ENCODE measurements at regions not wholly inside any gene's neighbourhood (a gene's known extent, or its start where the extent isn't known, plus 50 kb on each side); places are given as distances from the start of the nearest gene placed in this dataset.
A peak's percentile ranks its signal among the peaks of the same experiment; 100 is the strongest.
"Not testable (repeated sequence)": the region's sequence is repeated elsewhere in the genome, so short reads cannot be mapped to it uniquely, and the experiment has no call there.

DNA sequence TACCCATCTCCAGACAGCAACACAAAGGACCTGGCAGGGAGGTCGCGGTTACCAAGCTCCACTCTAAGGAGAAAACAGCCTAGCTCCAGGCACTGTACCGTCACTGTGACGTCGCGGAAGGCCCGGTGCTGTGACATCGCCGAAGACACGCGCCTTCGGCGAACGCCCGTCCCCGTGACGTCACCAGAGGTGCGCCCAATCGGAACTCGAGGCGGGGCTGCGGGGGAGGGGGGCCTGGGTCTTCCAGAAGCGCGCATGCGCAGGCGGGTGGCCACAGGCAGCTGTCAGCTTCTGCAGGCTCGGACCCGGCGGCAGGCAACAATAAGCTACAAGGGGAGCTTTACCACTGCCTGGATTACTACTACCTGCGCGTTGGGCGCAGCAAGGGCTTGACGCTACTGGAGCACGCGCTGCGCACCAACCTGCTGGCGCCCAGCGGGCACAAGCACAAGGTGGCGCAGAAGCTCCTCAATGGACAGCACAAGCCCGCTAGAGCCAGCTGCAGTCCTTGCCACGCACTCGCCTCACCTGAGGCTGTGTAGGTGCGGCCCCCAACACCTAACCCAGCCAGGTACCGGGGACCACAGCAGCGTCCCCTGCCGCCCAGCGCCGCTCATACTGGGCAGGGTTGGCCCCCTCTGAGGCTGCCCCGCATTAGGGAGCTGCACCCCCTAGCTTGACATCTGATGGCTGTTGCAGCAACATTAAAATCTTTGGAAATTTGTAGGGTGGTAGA is 208.4 kb downstream of the TPST1 start:
- Mint-ChIP-seq H3K4me3 (peak overlapping the region; percentile 68), H3K4me1 (ENCODE audit: low read depth) (peaks cover 15% of the 10 kb centered on the region)

DNA sequence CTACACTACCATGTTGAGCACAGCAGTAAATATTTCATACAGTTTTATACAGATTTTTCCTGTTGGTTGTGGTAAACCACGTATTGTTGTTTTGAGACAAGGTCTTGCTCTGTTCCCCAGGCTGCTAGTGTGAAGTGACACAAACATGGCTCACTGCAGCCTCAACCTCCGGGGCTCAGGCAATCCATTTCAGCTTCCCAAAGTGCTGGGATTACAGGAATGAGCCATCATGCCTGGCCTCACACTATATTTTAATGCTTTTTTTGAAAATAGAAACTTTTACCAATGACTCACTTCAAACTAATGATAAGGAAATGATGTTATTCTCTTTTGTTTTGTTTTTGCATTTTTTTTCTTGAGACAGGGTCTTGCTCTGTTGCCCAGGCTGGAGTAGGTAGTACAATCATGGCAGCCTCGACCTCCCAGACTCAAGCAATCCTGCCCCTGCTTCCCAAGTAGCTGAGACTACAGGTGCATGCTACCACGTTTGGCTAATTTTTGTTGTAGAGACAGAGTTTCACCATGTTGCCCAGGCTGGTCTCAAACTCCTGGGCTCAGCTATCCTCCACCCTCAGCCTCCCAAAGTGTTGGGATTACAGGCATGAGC is 210.6 kb downstream of the TPST1 start:
- no peaks in the 10 kb centered on the region for H3K27me3 Mint-ChIP-seq
- H3K4me1 Mint-ChIP-seq (ENCODE audit: low read depth), result peaks cover 15% of the 10 kb centered on the region
- H3K36me3 Mint-ChIP-seq (ENCODE audit: low read depth), result no peaks in the 10 kb centered on the region
- no peak overlapping the region for H3K4me3 Mint-ChIP-seq
- no peak overlapping the region for H3K27ac Mint-ChIP-seq
- H3K9me3 Mint-ChIP-seq, result no peaks in the 10 kb centered on the region

More for the DNA sequence above, 208.4 kb downstream of the TPST1 start:
- Mint-ChIP-seq H3K27me3 (no peaks in the 10 kb centered on the region), H3K9me3 (no peaks in the 10 kb centered on the region), H3K36me3 (ENCODE audit: low read depth) (no peaks in the 10 kb centered on the region), H3K27ac (no peak overlapping the region)

DNA sequence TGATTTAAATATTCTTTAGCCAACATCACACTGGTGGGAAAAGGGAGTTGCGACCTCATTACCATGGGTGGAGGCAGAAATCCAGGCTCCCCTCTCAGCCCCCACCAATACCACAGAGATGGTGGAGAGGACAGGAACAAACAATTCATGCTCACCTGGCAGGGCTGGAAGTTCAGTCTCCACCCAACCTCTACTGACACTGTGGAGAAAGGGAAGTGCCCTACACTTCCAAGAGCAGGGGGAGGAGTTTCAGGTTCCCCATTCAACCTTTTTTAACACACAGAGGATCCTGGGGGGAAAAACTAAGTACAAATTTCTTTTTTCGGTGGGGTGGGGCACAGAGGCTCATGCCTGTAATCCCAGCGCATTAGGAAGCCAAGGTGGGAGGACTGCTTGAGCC is 210.1 kb upstream of the KCTD7 start:
- Mint-ChIP-seq H3K4me3 (no peak overlapping the region), H3K27me3 (no peaks in the 10 kb centered on the region), H3K36me3 (ENCODE audit: low read depth) (peaks cover 4% of the 10 kb centered on the region), H3K4me1 (ENCODE audit: low read depth) (peaks cover 15% of the 10 kb centered on the region), H3K27ac (no peak overlapping the region), H3K9me3 (no peaks in the 10 kb centered on the region)

DNA sequence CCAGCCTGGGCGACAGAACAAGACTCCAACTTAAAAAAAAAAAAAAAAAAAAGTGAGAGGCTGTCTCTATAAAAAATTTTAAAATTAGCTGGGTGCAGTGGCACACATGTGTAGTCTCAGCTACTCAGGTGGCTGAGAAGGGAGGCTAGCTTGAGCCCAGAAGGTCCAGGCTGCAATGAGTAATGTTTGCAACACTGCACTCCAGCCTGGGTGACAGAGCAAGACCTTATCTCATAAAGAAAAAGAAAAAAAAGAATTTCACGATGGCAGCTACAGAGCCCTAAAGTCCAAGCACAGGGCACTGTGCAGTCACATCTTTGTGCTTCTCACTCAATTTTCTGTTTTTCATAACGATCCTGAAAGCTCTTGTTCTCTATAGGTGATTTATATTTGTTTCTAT is 209.5 kb upstream of the KCTD7 start:
- Mint-ChIP-seq H3K4me1 (ENCODE audit: low read depth) (peaks cover 11% of the 10 kb centered on the region), H3K27ac (no peak overlapping the region), H3K27me3 (no peaks in the 10 kb centered on the region), H3K9me3 (no peaks in the 10 kb centered on the region), H3K4me3 (no peak overlapping the region), H3K36me3 (ENCODE audit: low read depth) (peaks cover 7% of the 10 kb centered on the region)

DNA sequence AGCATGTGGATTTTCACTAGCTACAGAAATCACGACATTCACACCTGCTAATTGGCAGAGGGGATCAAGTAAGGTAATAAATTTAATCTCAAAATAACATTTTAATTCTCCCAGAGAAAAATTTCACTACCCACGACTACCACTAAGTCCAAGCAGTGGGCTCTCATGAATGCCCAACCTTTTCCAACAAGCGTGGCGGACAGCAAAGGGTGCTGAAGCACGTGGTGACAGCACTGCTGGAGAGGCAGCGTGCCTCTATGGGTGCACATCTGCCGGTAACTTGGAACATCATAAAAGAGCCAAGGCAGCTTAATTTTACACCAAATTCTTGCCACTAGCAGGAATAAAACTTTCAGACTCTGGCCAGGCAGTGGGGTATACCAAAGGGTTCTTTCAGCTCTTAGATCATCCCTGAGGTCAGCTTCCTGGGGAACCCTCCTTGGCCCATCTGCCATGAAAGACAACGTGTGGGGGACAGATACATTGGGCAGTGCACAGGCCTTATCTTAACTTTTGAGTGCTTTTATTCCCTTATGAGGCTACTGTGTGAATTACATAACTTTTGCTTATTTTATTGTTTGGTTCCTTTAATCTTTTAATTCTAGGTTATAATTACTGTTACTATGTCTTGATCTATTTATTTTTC is 206.7 kb upstream of the KCTD7 start:
- no peaks in the 10 kb centered on the region for H3K9me3 Mint-ChIP-seq
- no peak overlapping the region for H3K27ac Mint-ChIP-seq
- no peaks in the 10 kb centered on the region for H3K4me1 Mint-ChIP-seq (ENCODE audit: low read depth)
- no peaks in the 10 kb centered on the region for H3K27me3 Mint-ChIP-seq
- H3K4me3 Mint-ChIP-seq, result no peak overlapping the region
- peaks cover 7% of the 10 kb centered on the region for H3K36me3 Mint-ChIP-seq (ENCODE audit: low read depth)

DNA sequence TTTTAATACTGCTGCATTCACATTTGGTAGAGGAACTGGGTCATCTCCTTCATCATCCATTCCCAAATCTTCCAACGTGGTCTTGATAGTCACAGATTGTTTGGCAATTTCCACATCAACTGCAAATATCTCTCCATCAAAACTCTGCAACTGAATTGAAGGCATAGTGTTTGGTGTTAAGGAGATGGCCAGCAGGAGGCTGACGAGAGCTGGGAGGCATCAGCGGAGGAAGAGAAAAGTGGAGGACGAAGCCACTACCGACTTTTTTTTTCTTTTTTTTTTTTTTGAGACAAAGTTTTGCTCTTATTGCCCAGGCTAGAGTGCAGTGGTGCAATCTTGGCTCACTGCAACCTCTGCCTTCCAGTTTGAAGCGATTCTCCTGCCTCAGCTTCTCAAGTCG is 205.0 kb upstream of the KCTD7 start:
- H3K9me3 Mint-ChIP-seq, result no peaks in the 10 kb centered on the region
- no peak overlapping the region for H3K27ac Mint-ChIP-seq
- peaks cover 11% of the 10 kb centered on the region for H3K36me3 Mint-ChIP-seq (ENCODE audit: low read depth)
- no peaks in the 10 kb centered on the region for H3K4me1 Mint-ChIP-seq (ENCODE audit: low read depth)
- no peak overlapping the region for H3K4me3 Mint-ChIP-seq
- H3K27me3 Mint-ChIP-seq, result no peaks in the 10 kb centered on the region

- no peak overlapping the region for H3K27ac Mint-ChIP-seq
- H3K4me1 Mint-ChIP-seq (ENCODE audit: low read depth), result no peaks in the 10 kb centered on the region
- no peaks in the 10 kb centered on the region for H3K9me3 Mint-ChIP-seq
- H3K36me3 Mint-ChIP-seq (ENCODE audit: low read depth), result peaks cover 15% of the 10 kb centered on the region
- H3K4me3 Mint-ChIP-seq, result no peak overlapping the region
- H3K27me3 Mint-ChIP-seq, result no peaks in the 10 kb centered on the region
These were observed 202.3 kb upstream of the KCTD7 start for GRCh38 chr7:66426332-66426731.

- no peaks in the 10 kb centered on the region for H3K4me1 Mint-ChIP-seq (ENCODE audit: low read depth)
These were observed 201.7 kb upstream of the KCTD7 start for GRCh38 chr7:66426996-66427395.

DNA sequence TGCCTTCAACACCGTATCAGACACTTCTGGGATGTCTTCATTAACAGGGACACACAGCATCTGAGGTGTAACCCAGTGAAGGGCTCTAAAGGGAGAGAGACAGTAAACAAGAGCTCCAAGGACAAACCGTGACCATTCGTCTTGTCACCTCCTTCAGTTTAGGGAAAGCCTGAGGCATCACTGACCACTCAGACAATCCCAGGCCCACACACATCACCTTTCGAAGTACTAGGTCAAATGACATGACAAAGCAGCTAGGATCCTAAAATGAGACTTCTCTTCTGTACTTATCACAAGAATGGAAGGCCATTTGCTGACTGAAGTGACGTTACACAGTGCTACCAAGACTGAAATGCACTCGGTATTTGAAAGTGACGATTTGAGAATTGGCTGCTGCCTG is 200.7 kb upstream of the KCTD7 start:
- Mint-ChIP-seq H3K9me3 (no peaks in the 10 kb centered on the region), H3K27me3 (no peaks in the 10 kb centered on the region), H3K4me3 (no peak overlapping the region), H3K36me3 (ENCODE audit: low read depth) (peaks cover 15% of the 10 kb centered on the region), H3K27ac (no peak overlapping the region), H3K4me1 (ENCODE audit: low read depth) (no peaks in the 10 kb centered on the region)

More at GRCh38 chr7:66426996-66427395, 201.7 kb upstream of the KCTD7 start:
- no peaks in the 10 kb centered on the region for H3K27me3 Mint-ChIP-seq
- no peaks in the 10 kb centered on the region for H3K9me3 Mint-ChIP-seq
- no peak overlapping the region for H3K4me3 Mint-ChIP-seq
- peaks cover 15% of the 10 kb centered on the region for H3K36me3 Mint-ChIP-seq (ENCODE audit: low read depth)
- H3K27ac Mint-ChIP-seq, result no peak overlapping the region

GRCh38 chr7:66429498-66430163 is 199.1 kb upstream of the KCTD7 start:
- Mint-ChIP-seq H3K4me3 (no peak overlapping the region), H3K36me3 (ENCODE audit: low read depth) (peaks cover 13% of the 10 kb centered on the region), H3K27me3 (no peaks in the 10 kb centered on the region), H3K9me3 (no peaks in the 10 kb centered on the region), H3K27ac (no peak overlapping the region), H3K4me1 (ENCODE audit: low read depth) (no peaks in the 10 kb centered on the region)

- no peaks in the 10 kb centered on the region for H3K27me3 Mint-ChIP-seq
- H3K4me3 Mint-ChIP-seq, result no peak overlapping the region
- peaks cover 17% of the 10 kb centered on the region for H3K36me3 Mint-ChIP-seq (ENCODE audit: low read depth)
- H3K4me1 Mint-ChIP-seq (ENCODE audit: low read depth), result no peaks in the 10 kb centered on the region
- no peaks in the 10 kb centered on the region for H3K9me3 Mint-ChIP-seq
- no peak overlapping the region for H3K27ac Mint-ChIP-seq
These were observed 198.5 kb upstream of the KCTD7 start for GRCh38 chr7:66430164-66430545.

DNA sequence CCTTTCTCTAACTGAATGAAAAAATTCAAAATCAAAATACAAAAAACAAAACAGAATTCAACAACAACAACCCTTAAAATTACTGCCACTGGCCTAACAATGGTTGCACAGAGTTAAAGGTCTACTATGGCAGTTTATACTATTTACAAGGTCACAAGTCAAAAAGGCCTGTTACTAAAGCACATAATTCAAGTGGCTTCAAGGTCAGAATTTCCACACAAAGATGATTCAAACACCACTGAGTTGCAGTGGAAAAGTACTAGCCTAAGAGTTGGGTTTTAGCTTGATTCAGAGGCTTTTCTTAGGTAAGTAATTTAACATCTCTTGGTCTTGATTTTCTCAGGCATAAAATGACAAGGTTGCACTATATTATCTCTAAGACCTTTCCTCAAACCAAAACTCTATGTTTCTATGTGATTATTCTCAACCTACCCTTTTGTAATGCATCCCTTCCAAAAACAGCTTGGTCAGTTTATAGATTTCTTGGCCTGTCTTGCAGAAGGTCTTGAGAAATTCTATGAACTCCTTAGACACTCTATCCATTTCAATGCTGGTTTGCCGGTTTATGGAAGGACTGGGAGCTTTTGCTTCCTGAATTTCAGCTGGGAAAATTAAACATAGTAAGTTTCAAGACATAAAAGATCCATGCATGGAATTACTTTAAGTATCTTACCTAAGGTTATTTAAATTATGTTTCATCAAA is 189.8 kb upstream of the KCTD7 start:
- not testable (repeated sequence) for H3K4me1 Mint-ChIP-seq (ENCODE audit: low read depth); H3K27ac Mint-ChIP-seq; H3K4me3 Mint-ChIP-seq; H3K9me3 Mint-ChIP-seq; H3K27me3 Mint-ChIP-seq; H3K36me3 Mint-ChIP-seq (ENCODE audit: low read depth)

DNA sequence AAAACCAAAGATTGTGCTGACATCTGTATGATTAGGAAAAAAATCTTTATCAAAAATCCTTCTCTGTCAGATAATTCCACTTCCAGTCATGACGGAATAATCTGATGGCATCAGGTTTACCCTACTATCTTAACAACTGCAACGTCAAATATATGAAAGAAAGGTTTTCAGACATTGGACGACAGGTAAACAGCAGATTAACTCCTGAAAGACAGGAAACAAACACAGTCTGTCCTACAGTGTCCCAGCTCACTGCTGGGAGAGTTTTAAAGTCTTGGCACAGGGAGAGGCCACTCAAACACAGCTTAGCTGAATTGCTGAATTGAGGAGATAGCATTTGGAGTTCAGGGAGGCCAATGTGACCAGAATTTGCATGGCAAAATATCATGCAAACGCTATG is 186.3 kb upstream of the KCTD7 start:
- H3K27me3 Mint-ChIP-seq, result no peaks in the 10 kb centered on the region
- H3K4me3 Mint-ChIP-seq, result no peak overlapping the region
- H3K36me3 Mint-ChIP-seq (ENCODE audit: low read depth), result no peaks in the 10 kb centered on the region
- no peak overlapping the region for H3K27ac Mint-ChIP-seq
- H3K9me3 Mint-ChIP-seq, result no peaks in the 10 kb centered on the region
- H3K4me1 Mint-ChIP-seq (ENCODE audit: low read depth), result peaks cover 5% of the 10 kb centered on the region

DNA sequence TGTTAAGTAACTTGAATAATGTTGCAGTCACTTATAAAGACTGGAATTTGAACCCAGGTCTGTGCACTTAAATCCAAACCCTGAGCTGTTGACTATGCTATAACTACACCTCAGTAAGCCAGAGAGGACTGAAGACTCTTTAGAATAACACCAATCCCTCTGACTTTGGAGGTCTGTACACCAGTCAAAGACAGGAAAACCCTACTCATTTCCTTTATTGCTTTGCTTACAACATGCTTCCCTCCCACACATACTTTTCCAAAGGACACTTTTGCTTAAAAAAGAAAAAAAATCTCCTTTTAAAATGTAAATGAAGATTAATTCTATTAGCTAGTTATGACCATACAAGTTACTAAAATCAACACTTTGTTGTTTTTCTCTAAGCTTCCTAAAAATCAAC is 184.7 kb upstream of the KCTD7 start:
- no peaks in the 10 kb centered on the region for H3K27me3 Mint-ChIP-seq
- no peaks in the 10 kb centered on the region for H3K9me3 Mint-ChIP-seq
- peaks cover 3% of the 10 kb centered on the region for H3K36me3 Mint-ChIP-seq (ENCODE audit: low read depth)
- H3K4me1 Mint-ChIP-seq (ENCODE audit: low read depth), result peaks cover 5% of the 10 kb centered on the region
- H3K4me3 Mint-ChIP-seq, result no peak overlapping the region
- H3K27ac Mint-ChIP-seq, result no peak overlapping the region

- H3K36me3 Mint-ChIP-seq (ENCODE audit: low read depth), result peaks cover 11% of the 10 kb centered on the region
- H3K4me1 Mint-ChIP-seq (ENCODE audit: low read depth); H3K27me3 Mint-ChIP-seq; H3K9me3 Mint-ChIP-seq; H3K4me3 Mint-ChIP-seq; H3K27ac Mint-ChIP-seq: not testable (repeated sequence)
These were observed 181.7 kb upstream of the KCTD7 start for GRCh38 chr7:66447007-66447406.

Measured in stimulated activated naive CD8-positive, alpha-beta T cell treated with anti-CD3 and anti-CD28 coated beads, Interleukin-15, Interleukin-2, amounts not matched to agents 100 ng/mL and 50 ng/mL, for 24 hours (primary cell).